Lung (tissue), 11 donors: ENCODE measurements at regions not wholly inside any gene's neighbourhood (a gene's known extent, or its start where the extent isn't known, plus 50 kb on each side); places are given as distances from the start of the nearest gene placed in this dataset.
"Not testable (repeated sequence)": the region's sequence is repeated elsewhere in the genome, so short reads cannot be mapped to it uniquely, and the experiment has no call there.

ENCODE experiments used
- ATAC-seq: fragments of 200-7000 bp; cut with Tn5 transposase; one replicate; pipeline ENCODE4 v1.9.1; 2020; ENCODE audit warnings: moderate number of reproducible peaks; ENCODE audit not compliant: insufficient read depth, low FRiP score
- DNase-seq, 3 donors: peaks; one replicate each; pipeline ENCODE4 v3.0.0-alpha.2; 2013 to 2017
- H3K27ac ChIP-seq, 2 donors: one replicate each; pipeline ENCODE4 v1.5.1; 2013; ENCODE audit warnings: mild to moderate bottlenecking in 2 of 2, moderate library complexity in 2 of 2, control low read depth in 1 of 2, inconsistent platforms in 1 of 2, low read depth in 1 of 2, low read length in 1 of 2
- H3K27me3 ChIP-seq, 3 donors: one replicate each; pipeline ENCODE4 v1.5.1; 2013; ENCODE audit warnings: low read length in 2 of 3; ENCODE audit not compliant: control insufficient read depth in 3 of 3, insufficient read depth in 3 of 3
- H3K36me3 ChIP-seq, 4 donors: one replicate each; pipeline ENCODE4 v1.5.1; 2013; ENCODE audit warnings: low read length in 4 of 4, mild to moderate bottlenecking in 1 of 4, moderate library complexity in 1 of 4; ENCODE audit not compliant: control insufficient read depth in 4 of 4, insufficient read depth in 4 of 4
- H3K4me1 ChIP-seq, 5 donors: one replicate each; pipeline ENCODE4 v1.5.1; 2013; ENCODE audit warnings: low read length in 5 of 5, mild to moderate bottlenecking in 2 of 5, moderate library complexity in 1 of 5; ENCODE audit not compliant: control insufficient read depth in 5 of 5, insufficient read depth in 5 of 5
- H3K4me3 ChIP-seq: one replicate; pipeline ENCODE4 v1.5.1; 2013; ENCODE audit warnings: mild to moderate bottlenecking, control low read depth, moderate library complexity
- H3K9ac ChIP-seq, 2 donors: one replicate each; pipeline ENCODE4 v1.5.1; 2013; ENCODE audit warnings: low read length in 2 of 2, control low read depth in 1 of 2; ENCODE audit not compliant: insufficient read depth in 1 of 2
- H3K9me3 ChIP-seq, 4 donors: one replicate each; pipeline ENCODE4 v1.5.1; 2013; ENCODE audit warnings: low read length in 3 of 4, mild to moderate bottlenecking in 1 of 4, moderate library complexity in 1 of 4; ENCODE audit not compliant: control insufficient read depth in 4 of 4, insufficient read depth in 3 of 4
- CTCF ChIP-seq: IDR thresholded peaks from 2 replicates; pipeline ENCODE4 v1.5.1; 2012; ENCODE audit warnings: mild to moderate bottlenecking; ENCODE audit errors: control extremely low read depth, extremely low read depth
- WGBS, 2 donors: extraction: QIAGEN DNeasy Blood & Tissue Kit; methylation state at CpG; one replicate each; pipeline ENCODE4 v1.1.7; 2013; 5-methylcytosine and 5-hydroxymethylcytosine counted together
- donor health status: control.
- donor health status: control.
- donor health status: Bipolar disorder and iron deficiency.
- donor health status: healthy.
- donor health status: DM: yes; HTN: yes; CAD: no.

GRCh38 chr17:64781014-64781756 lies 119.1 kb upstream of the SMURF2 start:
- Histone ChIP-seq H3K4me3 (peak overlapping the region; percentile 68), H3K9me3 (peaks cover 0 to 2% (median 0%) of the 10 kb centered on the region in 4 donors), H3K9ac (no peak overlapping the region), H3K27me3 (peaks cover 0 to 30% (median 26%) of the 10 kb centered on the region in 3 donors), H3K27ac (peak overlapping the region; percentile 71 to 93), H3K4me1 (peaks cover 0 to 45% (median 21%) of the 10 kb centered on the region in 5 donors), H3K36me3 (peaks cover 0 to 32% (median 6%) of the 10 kb centered on the region in 4 donors)
- peak; percentile 38 for ATAC-seq
- no peak for TF ChIP-seq CTCF
- WGBS, 2 donors: 1 to 2% methylated on average over 59 to 69 of the region's 69 CpGs
- peak; percentile 22 to 49 (median 47) for DNase-seq

DNA sequence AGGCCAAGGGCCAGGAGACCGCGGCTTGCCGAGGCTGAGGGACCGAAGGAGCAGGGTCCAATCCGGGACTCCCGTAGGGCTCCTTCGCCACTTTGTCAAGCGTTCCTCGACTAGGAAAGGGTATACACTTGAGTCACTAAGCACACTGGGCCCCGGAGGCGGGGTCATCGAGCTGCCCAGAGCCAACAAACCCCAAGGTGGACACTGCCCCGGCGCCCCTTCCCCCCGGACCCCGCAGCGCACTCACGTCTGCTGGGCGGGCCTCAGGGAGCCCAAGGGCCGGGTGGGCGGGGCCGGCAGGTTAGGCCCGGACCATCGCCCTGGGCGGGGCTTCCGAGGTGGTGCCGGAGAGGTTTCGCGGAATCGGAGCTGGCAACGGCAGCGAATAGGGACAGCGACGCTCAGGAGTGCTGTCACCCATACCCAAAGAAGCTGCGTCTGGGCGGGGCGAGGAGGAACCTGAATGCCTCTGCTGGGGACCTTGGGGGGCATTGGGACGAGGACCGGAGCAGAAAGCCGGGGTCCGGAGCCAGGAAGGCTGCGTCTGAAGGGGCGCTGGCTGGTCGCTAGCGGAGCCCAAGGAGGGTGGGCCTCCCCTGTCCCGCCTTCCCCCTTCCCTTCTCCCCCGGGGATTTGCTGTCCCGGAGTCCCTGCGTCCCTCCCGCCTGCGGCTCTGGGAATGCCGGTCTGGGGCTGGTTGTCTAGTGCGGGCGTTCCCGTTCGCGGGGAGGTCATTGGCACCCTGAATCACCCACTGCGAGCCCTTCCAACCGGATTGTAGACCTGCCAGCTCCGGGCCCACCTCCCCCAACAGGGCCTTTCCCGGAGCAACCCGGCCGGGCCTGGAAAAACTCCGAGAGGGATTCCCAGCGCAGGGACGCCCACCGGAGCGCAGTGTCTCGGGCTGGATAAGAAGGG lies 118.2 kb upstream of the SMURF2 start:
- peak; percentile 49 for ATAC-seq
- no peak for TF ChIP-seq CTCF
- WGBS, 2 donors: 2% methylated on average over 62 to 69 of the region's 69 CpGs
- peaks cover 0 to 2% (median 0%) of the 10 kb centered on the region in 4 donors for H3K9me3 ChIP-seq
- H3K4me3 ChIP-seq: peak overlapping the region; percentile 68
- no peak overlapping the region for H3K9ac ChIP-seq
- peaks cover 0 to 27% (median 5%) of the 10 kb centered on the region in 4 donors for H3K36me3 ChIP-seq
- peak overlapping the region; percentile 71 to 93 for H3K27ac ChIP-seq
- H3K4me1 ChIP-seq: peaks cover 0 to 45% (median 21%) of the 10 kb centered on the region in 5 donors
- H3K27me3 ChIP-seq: peaks cover 0 to 30% (median 26%) of the 10 kb centered on the region in 3 donors
- DNase-seq: peak; percentile 50 to 54 (median 54)

- Histone ChIP-seq H3K36me3 (peaks cover 0 to 23% (median 0%) of the 10 kb centered on the region in 4 donors), H3K27me3 (peaks cover 0 to 30% (median 26%) of the 10 kb centered on the region in 3 donors), H3K9me3 (peaks cover 0 to 2% (median 0%) of the 10 kb centered on the region in 4 donors), H3K9ac (no peak overlapping the region), H3K4me3 (peak overlapping the region; percentile 14), H3K27ac (peak overlapping the region in 1 of 2 donors; percentile 70), H3K4me1 (peaks cover 0 to 45% (median 21%) of the 10 kb centered on the region in 5 donors)
- TF ChIP-seq CTCF: no peak
- WGBS, 2 donors: 28 to 32% methylated on average over 43 of the region's 43 CpGs
- DNase-seq (peak; percentile 42 to 65 (median 58)), ATAC-seq (no peak)
Measured at GRCh38 chr17:64779376-64780095, 117.4 kb upstream of the SMURF2 start.

GRCh38 chr17:64779098-64779375 lies 116.9 kb upstream of the SMURF2 start:
- DNase-seq, ATAC-seq, H3K9ac ChIP-seq, H3K9me3 ChIP-seq, H3K4me3 ChIP-seq: not testable (repeated sequence)
- Histone ChIP-seq H3K27ac (peak overlapping the region in 1 of 2 donors; percentile 49), H3K27me3 (peaks cover 0 to 30% (median 26%) of the 10 kb centered on the region in 3 donors), H3K4me1 (peaks cover 0 to 45% (median 21%) of the 10 kb centered on the region in 5 donors), H3K36me3 (peaks cover 0 to 18% (median 0%) of the 10 kb centered on the region in 4 donors)
- WGBS, 2 donors: 31 to 45% methylated on average over 13 of the region's 13 CpGs
